GM19395 (cell line): ENCODE measurements at regions not wholly inside any gene's neighbourhood (a gene's known extent, or its start where the extent isn't known, plus 50 kb on each side); places are given as distances from the start of the nearest gene placed in this dataset.
"Not testable (repeated sequence)": the region's sequence is repeated elsewhere in the genome, so short reads cannot be mapped to it uniquely, and the experiment has no call there.

ENCODE experiments used
- ATAC-seq: cut with Tn5 transposase; IDR thresholded peaks from one replicate; pipeline ENCODE4 v1.9.1; 2021; ENCODE audit warnings: mild to moderate bottlenecking, moderate library complexity; ENCODE audit not compliant: unreplicated experiment

DNA sequence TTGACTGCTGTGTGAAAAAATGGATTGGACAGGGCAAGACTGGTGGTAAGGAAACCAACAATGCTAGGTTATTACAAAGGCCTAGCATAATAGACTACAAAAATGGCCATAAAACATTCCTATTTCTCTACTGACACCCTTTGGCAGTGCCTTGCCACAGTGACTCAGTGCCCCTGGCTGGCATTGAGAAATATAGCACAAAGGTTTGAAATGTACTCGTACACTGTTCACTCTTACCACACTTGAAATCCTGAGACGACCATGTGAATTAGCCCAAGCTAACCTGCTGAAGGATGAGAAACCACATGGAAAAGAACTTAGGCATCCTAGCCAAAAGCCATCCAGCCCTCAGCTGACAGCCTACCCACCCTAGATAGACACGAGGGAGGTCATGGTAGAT is 149.8 kb upstream of the PALMD start:
- ATAC-seq, result no peak

DNA sequence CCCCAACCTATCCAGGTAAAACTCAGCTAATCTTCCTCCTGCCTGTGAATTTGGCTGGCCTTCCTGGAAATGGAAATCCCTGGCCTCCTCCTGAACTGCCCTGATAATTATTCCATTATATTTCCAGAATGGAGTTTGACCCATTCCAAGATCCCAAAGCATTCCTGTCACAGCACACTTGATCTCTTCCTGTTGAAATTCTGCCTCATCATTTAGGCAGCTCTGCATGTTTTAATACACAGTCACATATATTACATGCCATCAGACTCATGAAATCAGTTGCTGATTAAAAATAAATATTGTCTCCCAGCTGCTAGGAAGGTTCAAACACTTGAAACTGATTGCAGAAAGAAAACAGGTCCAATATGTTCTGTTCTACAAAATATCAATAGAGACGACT is 148.2 kb upstream of the PALMD start:
- ATAC-seq, result no peak

DNA sequence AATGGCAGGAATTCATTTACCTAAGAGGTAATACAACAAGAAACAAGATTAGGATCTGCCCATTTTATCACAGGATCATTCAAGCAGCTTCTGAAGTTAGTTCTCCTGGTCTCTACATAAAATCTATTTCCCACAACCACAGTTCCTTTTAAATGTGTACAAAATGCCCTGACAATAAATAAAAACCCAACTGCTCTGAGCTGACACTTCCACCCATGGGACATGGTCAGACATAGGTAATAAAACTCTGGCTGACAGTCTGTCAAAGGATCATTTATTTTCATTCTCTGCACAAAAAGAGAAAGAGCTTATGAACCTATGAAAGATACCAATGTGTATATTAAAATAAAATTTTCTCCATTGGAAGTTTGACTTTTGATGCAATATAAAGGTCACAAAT is 145.4 kb upstream of the PALMD start:
- ATAC-seq, result no peak

DNA sequence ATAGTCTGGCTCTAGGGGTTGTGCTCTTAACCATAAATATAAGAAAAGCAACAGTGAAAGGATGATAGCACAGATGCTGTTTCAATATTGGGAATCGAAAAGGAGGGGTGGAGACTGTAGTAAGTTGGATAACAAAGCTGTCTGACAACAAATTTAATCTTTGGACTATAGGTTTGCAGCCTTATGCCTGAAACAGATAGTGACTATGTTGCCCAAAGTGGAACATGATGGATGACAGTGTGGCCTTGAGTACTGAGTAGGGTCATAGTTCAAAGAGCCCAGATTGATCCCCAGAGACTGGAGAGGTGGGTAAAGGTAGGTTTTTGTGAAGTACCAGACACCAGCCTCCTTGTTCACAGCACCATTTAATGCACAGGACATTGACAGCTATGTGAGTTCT is 144.0 kb upstream of the PALMD start:
- no peak for ATAC-seq

DNA sequence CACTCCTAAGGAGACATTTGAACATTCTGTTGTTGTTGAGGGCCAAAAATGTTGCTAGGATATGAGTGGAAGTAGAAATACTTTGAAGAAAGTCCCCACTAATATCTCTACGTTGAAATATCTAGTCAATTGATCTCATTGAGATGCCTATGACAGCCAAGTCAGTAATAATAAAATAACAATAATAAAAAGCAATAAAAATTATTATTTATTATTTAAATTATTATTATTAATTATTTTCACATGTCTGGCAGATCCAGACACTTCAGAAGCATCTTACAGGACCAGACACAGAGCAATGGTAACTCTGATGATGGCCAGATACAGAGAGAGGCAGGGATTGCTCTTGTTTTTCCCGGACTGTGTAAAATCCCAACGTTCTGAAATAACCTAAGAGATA is 143.5 kb upstream of the PALMD start:
- ATAC-seq, result no peak

DNA sequence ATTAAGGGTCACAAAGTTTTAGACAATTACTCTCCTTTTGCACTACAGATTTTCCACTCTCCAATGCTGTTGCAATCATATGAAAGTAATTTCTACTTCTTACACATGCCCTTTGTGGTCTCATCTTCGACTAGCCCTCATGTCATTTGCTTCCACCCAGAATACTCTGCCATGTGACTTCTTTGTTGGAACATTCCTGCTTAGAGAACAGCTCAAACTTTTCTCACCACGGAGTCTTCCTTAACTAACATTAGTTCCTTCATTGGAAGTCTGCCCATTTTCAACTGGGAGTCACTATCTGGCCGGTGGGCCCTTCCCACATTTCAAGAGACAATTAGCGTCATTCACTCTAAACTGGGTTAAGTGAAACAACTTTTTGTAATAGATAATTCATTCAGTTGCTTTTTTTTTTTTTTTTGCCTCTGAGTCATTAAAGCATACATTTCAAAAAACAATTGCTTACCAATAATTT is 142.6 kb upstream of the PALMD start:
- ATAC-seq, result no peak

DNA sequence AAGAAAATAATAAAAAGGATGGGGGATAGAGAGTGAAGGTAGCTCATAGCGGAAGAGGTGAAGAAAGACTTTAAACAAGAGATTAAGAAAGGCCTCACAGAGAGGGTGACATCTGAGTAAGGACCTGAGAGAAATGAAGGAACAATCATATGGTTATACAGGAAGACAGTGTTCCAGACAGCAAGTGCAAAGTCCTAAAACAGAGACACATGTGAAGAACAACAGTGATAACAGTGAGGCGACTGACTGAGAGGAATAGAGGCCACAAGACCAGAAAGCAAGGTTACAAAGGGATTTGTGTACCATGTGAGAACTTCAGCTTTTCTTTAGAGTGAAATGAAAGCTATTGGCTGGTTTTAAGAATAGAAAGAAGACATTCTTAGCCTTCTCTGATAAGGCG is 141.6 kb upstream of the PALMD start:
- ATAC-seq, result no peak

DNA sequence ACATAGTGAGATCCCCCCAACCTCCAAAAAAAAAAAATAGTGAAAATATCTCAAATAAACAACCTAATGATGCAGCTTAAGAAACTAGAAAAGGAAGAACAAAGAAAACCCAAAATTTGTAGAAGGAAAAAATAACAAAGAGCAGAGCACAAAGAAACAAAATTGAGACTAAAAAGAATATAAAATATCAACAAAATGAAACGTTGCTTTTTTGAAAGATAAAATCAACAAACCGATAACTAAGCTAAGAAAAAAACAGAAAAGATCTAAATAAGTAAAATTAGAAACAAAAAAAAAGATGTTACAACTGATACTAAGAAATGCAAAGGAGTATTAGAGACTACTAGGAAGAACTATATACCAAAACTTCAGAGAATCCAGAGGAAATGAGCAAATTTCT is 139.3 kb upstream of the PALMD start:
- ATAC-seq, result no peak

DNA sequence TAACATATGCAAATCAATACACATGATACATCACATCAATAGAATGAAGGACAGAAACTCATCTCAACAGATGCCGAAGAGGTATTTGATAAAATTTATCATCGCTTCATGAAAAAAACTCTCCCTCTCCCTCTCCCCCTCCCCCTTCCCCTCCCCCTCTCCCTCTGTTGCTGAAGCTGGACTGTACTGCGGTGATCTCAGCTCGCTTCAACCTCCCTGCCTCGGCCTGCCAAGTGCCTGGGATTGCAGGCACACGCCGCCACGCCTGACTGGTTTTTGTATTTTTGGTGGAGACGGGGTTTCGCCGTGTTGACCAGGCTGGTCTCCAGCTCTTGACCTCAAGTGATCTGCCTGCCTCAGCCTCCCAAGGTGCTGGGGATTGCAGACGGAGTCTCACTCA is 138.5 kb upstream of the PALMD start:
- not testable (repeated sequence) for ATAC-seq

DNA sequence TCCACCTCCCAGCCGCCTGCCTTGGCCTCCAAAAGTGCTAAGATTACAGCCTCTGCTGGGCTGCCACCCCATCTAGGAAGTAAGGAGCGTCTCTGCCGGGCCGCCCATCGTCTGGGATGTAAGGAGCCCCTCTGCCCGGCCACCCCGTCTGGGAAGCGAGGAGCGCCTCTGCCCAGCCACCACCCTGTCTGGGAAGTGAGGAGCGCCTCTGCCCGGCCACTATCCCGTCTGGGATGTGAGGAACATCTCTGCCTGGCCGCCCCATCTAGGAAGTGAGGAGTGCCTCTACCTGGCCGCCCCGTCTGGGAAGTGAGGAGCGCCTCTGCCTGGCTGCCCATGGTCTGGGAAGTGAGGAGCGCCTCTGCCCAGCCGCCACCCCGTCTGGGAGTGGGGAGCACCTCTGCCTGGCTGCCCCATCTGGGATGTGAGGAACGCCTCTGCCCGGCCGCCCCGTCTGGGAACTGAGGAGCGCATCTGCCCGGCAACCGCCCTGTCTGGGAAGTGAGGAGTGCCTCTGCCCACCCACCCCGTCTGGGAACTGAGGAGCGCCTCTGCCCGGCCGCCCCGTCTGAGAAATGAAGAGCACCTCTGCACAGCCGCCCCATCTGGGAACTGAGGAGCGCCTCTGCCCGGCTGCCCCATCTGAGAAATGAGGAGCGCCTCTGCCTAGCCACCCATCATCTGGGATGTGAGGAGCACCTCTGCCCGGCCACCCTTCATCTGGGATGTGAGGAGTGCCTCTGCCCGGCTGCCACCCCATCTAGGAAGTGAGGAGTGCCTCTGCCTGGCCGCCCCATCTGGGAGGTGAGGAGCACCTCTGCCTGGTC is 137.8 kb upstream of the PALMD start:
- no peak for ATAC-seq

DNA sequence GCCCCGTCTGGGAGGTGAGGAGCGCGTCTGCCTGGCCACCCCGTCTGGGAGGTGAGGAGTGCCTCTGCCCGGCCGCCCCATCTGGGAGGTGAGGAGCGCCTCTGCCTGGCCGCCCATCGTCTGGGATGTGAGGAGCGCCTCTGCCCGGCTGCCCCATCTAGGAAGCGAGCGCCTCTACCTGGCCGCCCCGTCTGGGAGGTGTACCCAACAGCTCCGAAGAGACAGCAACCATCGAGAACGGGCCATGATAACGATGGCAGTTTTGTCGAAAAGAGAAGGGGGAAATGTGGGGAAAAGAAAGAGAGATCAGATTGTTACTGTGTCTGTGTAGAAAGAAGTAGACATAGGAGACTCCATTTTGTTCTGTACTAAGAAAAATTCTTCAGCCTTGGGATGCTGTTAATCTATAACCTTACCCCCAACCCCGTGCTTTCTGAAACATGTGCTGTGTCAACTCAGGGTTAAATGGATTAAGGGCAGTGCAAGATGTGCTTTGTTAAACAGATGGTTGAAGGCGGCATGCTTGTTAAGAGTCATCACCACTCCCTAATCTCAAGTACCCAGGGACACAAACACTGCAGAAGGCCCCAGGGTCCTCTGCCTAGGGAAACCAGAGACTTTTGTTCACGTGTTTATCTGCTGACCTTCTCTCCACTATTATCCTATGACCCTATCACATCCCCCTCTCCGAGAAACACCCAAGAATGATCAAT is 137.0 kb upstream of the PALMD start:
- ATAC-seq, result not testable (repeated sequence)

DNA sequence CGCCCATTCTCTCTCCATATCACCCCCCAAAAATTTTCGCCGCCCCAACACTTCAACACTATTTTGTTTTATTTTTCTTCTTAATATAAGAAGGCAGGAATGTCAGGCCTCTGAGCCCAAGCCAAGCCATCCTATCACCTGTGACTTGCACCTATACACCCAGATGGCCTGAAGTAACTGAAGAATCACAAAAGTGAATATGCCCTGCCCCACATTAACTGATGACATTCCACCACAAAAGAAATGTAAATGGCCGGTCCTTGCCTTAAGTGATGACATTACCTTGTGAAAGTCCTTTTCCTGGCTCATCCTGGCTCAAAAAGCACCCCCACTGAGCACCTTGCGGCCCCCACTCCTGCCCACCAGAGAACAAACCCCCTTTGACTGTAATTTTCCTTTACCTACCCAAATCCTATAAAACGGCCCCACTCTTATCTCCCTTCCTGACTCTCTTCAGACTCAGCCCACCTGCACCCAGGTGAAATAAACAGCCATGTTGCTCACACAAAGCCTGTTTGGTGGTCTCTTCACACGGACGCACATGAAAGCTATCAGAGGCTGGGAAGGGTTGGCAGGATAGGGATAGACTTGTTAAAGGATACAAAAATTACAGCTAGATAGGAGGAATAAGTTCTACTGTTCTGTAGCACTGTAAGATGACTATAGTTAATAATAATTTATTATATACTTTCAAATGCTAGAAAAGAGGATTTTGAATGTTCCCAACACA is 130.9 kb upstream of the PALMD start:
- ATAC-seq, result not testable (repeated sequence)

DNA sequence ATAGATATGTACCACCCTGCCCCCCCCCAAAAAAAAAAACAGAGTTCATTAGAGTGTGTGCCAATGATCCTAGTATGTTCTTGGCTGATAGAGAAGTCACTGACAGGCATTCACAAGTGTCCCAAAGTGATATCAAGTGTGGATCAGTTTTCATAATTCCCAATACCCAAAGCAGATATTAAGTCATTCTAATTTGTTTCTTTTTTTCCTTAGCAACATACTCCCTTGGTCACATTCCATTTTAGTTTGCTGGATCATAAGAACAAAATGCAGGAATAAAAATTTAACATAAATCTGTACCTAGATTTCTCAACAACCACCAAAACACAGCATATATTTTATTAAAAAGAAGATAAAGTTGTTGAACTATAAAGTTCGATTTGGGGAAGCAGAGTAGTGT is 129.8 kb upstream of the PALMD start:
- no peak for ATAC-seq

DNA sequence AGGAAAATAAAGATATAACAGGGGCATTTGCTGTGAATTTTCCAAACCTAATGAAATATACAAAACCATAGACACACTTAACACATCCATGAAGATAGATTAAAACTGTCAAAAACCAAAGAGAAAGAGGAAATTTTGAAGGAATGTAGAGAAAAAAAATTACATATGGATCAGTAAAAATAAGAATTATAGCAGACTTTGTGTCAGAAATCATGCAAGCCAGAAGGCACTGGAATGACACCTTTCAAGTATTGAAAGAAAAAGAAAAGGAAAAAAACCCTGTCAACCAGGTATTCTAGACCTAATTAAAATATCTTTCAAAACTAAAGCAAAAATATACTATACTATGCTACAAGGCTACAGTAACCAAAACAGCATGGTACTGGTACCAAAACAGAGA is 125.8 kb upstream of the PALMD start:
- no peak for ATAC-seq

DNA sequence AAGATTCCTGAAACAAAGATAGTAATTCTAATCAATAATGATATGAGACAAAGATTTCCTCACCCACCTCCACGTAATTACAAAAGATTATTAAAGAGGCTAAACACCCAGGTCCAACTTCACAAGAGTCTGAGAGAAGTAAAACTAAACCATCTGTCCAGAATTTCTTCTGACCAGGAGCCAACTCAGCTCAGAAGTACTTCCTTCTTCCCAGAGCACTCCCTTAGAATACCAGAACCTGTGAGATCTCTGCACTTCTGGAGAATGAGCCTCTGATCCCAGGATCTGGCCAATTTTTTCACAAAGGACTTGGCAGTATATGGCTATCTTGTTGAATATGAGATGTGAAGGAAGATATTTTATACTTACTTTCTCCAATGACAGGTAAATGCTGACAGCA is 120.6 kb upstream of the PALMD start:
- no peak for ATAC-seq

DNA sequence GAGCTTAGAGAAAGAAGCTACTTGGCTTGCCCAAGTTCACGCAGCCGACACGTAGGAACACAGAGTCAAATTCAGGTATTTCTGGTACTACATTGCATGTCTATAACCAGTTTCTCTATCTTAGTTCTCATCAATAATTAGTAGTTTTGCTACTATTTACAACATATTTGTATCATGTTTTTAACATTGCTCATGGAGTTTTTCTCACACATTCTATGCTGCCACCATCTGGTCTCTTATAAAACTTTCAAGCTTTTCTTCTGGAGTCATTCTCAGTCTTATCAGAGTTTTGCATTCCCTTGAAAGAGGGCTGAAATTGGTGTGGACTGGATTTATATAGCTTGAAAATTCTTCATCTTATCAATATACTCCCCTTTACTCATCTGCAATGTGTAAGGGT is 118.8 kb upstream of the PALMD start:
- ATAC-seq, result no peak

DNA sequence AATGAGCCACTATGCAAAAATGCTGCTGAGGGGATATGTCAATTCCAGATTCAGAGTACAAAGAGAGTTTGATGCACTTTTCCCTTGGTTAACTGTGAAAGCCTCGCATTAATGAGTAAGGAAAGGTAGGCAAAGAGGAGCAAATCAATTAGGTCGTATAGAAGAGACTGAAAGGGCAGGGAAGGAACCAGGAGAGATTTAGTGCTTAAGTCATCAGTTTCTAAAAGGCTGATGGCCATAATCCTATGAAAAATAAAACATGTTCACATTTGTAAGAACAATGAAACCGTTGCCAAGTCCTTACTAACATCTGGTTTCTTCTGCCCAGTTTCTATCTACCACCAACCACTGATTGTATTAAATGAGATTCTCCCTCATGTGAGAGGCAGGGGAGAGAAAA is 118.4 kb upstream of the PALMD start:
- ATAC-seq, result no peak

DNA sequence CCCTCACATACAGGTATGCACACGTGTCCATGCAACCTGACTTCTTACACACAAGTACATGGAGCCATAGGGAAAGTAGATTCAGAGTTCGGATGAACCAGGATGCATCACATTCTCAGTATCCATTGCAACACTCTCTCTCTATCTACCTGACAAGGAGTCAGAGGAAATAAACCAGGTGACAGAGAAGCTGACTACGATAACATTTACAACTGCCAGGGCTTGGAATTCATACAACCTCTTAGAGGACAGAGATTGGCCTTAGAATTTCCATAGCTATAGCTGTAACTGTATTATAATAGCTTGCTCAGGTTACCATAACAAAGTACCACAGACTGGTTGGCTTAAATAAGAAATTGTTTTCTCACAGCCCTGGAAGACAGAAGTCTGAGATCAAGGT is 116.9 kb upstream of the PALMD start:
- ATAC-seq, result no peak

DNA sequence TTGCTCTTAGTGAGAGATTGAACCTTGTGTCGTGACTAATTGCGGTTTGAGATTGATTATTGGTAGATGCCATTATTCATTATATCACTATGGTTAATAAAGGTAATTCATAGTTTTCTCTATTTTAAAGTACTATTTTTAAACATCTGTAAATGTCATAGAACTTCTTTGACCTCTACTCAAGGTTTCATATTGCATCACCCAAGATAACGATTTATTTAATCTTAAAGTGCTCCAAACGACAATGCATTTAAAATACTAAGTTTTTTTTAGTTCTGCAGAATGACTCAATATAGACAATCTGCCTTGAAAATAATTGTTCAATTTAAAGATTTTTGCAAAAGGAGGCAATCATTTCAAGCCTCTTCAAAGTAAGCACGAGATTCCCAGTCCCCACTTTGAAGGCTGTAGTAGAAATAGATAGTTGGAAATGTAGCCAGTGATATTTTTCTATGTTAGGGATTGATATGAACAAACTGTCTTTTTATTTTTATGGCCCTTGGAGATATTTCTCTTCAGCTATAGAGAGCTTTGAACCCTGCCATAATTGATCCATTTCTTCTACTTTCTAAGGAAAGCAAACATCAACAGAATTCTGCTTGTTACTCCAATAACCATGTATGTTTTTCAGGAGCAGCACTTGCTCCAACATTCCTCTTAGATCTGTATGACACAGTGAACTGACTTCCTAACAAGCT is 114.2 kb upstream of the PALMD start:
- no peak for ATAC-seq

DNA sequence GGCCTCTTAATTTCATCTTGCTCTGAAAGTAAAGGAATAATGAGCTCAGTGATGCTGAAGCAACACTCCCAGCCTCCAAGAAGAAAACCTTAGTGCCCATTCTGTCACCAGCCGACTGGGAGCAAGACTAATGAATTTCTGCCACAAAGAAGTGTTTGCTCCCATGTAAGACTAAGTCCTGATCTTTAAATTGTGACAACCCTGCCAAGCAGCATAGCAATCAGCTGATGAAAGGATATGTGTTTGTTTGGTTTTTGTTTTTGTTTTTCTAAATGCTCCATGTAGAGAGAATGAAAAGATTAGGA is 113.7 kb upstream of the PALMD start:
- ATAC-seq, result no peak

DNA sequence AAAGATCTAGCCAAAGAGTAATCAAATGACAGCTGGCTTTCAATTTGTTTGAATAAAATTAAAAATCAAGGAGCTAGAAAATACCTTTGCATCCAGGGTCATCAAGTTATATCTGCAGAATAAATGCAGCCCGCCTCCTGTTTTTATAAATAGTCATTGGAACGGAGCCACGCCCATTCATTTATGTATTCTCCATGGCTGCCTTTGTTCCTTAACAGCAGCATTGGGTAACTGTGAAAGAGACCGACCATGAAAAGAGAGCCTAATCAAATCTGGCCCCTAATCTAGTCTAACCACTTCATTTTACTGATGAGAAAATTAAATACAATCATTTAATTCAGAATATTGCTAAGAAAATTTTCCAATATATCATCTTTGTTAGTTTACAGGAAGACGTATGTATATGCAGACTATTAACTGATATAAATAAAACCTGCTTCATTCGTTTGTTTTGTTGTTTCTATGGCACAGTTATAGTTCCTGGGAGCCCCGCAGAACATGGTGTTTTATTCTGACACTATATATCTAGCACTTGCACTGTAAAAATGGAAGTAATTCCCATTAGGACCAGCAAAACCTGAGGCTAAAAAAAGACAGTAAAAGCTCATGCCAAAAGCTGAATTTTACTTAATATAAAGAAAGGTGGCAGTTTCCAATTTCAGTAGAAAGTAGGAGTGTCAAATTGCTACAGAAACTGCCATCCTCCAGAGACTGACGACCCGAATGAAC is 111.8 kb upstream of the PALMD start:
- ATAC-seq, result no peak
